Stimulated activated CD8-positive, alpha-beta memory T cell treated with anti-CD3 and anti-CD28 coated beads, Interleukin-2, amount 100 ng/mL, for 1 hour (primary cell): ENCODE measurements at regions not wholly inside any gene's neighbourhood (a gene's known extent, or its start where the extent isn't known, plus 50 kb on each side); places are given as distances from the start of the nearest gene placed in this dataset.

Experiments used
- DNase-seq, 2 donors: peaks; one replicate each; pipeline ENCODE4 v3.0.0-alpha.2; 2020; ENCODE audit warnings: low read depth in 2 of 2

- no peak for DNase-seq
Observed at GRCh38 chr1:30638086-30638485, 85.3 kb downstream of the MATN1 start.

GRCh38 chr1:30637183-30637980, 86.0 kb downstream of the MATN1 start:
- no peak for DNase-seq

GRCh38 chr1:30636621-30637020, 86.8 kb downstream of the MATN1 start:
- no peak for DNase-seq

GRCh38 chr1:30635391-30635975, 87.9 kb downstream of the MATN1 start:
- no peak for DNase-seq

- DNase-seq: no peak
Observed at GRCh38 chr1:30634507-30634906, 88.9 kb downstream of the MATN1 start.

GRCh38 chr1:30633294-30633693, 90.1 kb downstream of the MATN1 start:
- no peak for DNase-seq

GRCh38 chr1:30632481-30632880, 90.9 kb downstream of the MATN1 start:
- no peak for DNase-seq

- no peak for DNase-seq
Observed at GRCh38 chr1:30631700-30632099, 91.7 kb downstream of the MATN1 start.

- DNase-seq: no peak
Observed at GRCh38 chr1:30629501-30629900, 93.9 kb downstream of the MATN1 start.

- no peak for DNase-seq
Observed at GRCh38 chr1:30627994-30628393, 95.4 kb downstream of the MATN1 start.

GRCh38 chr1:30627206-30627605, 96.2 kb downstream of the MATN1 start:
- DNase-seq: no peak

- no peak for DNase-seq
Observed at GRCh38 chr1:30623431-30623830, 100.0 kb downstream of the MATN1 start.

GRCh38 chr1:30619619-30620018, 103.8 kb downstream of the MATN1 start:
- no peak for DNase-seq

- DNase-seq: no peak
Observed at GRCh38 chr1:30618335-30618747, 105.0 kb downstream of the MATN1 start.

- no peak for DNase-seq
Observed at GRCh38 chr1:30616759-30617158, 106.6 kb downstream of the MATN1 start.

- no peak for DNase-seq
Observed at GRCh38 chr1:30615816-30616590, 107.4 kb downstream of the MATN1 start.

- no peak for DNase-seq
Observed at GRCh38 chr1:30615076-30615795, 108.1 kb downstream of the MATN1 start.

- no peak for DNase-seq
Observed at GRCh38 chr1:30613188-30613587, 110.2 kb downstream of the MATN1 start.

- no peak for DNase-seq
Observed at GRCh38 chr1:30612536-30613065, 110.8 kb downstream of the MATN1 start.

- no peak for DNase-seq
Observed at GRCh38 chr1:30611741-30612309, 111.6 kb downstream of the MATN1 start.

- DNase-seq: no peak
Observed at GRCh38 chr1:30610917-30611316, 112.5 kb downstream of the MATN1 start.

GRCh38 chr1:30609999-30610345, 113.4 kb downstream of the MATN1 start:
- no peak for DNase-seq
